ENCODE measurements at regions not wholly inside any gene's neighbourhood (a gene's known extent, or its start where the extent isn't known, plus 50 kb on each side); places are given as distances from the start of the nearest gene placed in this dataset.
"Not testable (repeated sequence)": the region's sequence is repeated elsewhere in the genome, so short reads cannot be mapped to it uniquely, and the experiment has no call there.

- not testable (repeated sequence) for H3K27me3 ChIP-seq (ENCODE audit: control insufficient read depth, insufficient read depth, low read length); H3K4me2 ChIP-seq (ENCODE audit: extremely low read depth, insufficient read depth, low read length)
These were observed 252.4 kb downstream of the SPATA31A6 start for GRCh38 chr9:42435715-42436342.

GRCh38 chr9:42437057-42437759 lies 253.7 kb downstream of the SPATA31A6 start:
- H3K4me1 ChIP-seq (ENCODE audit: control insufficient read depth, extremely low read depth, insufficient read depth, low read length); H3K27ac ChIP-seq (ENCODE audit: insufficient read depth, low read length); H3K4me3 ChIP-seq (replicated peaks in 1 of 4; ENCODE audit: control extremely low read depth in 1 of 4, insufficient read depth in 1 of 4, low read depth in 3 of 4, low read length in 4 of 4); H3K79me2 ChIP-seq (ENCODE audit: control insufficient read depth, insufficient read depth, low read length); H4K20me1 ChIP-seq (ENCODE audit: control insufficient read depth, extremely low read depth, insufficient read depth, low read length); H3K9ac ChIP-seq (ENCODE audit: insufficient read depth, low read length); H3K9me3 ChIP-seq (ENCODE audit: control insufficient read depth, insufficient read depth, low read depth, low read length); DNase-seq (ENCODE audit: low read depth in 2 of 2); H3K27me3 ChIP-seq (ENCODE audit: control insufficient read depth, insufficient read depth, low read length); H3K36me3 ChIP-seq (ENCODE audit: control insufficient read depth, insufficient read depth, low read length); H3K4me2 ChIP-seq (ENCODE audit: extremely low read depth, insufficient read depth, low read length); H2AFZ ChIP-seq (ENCODE audit: low read length): not testable (repeated sequence)

More at GRCh38 chr9:42435715-42436342, 252.4 kb downstream of the SPATA31A6 start:
- not testable (repeated sequence) for H2AFZ ChIP-seq (ENCODE audit: low read length); H3K4me3 ChIP-seq (replicated peaks in 1 of 4; ENCODE audit: control extremely low read depth in 1 of 4, insufficient read depth in 1 of 4, low read depth in 3 of 4, low read length in 4 of 4); H3K9ac ChIP-seq (ENCODE audit: insufficient read depth, low read length); H3K79me2 ChIP-seq (ENCODE audit: control insufficient read depth, insufficient read depth, low read length); DNase-seq (ENCODE audit: low read depth in 2 of 2); H4K20me1 ChIP-seq (ENCODE audit: control insufficient read depth, extremely low read depth, insufficient read depth, low read length); H3K4me1 ChIP-seq (ENCODE audit: control insufficient read depth, extremely low read depth, insufficient read depth, low read length); H3K9me3 ChIP-seq (ENCODE audit: control insufficient read depth, insufficient read depth, low read depth, low read length); H3K27ac ChIP-seq (ENCODE audit: insufficient read depth, low read length); H3K36me3 ChIP-seq (ENCODE audit: control insufficient read depth, insufficient read depth, low read length)

GRCh38 chr9:42442680-42443079 lies 259.2 kb downstream of the SPATA31A6 start:
- not testable (repeated sequence) for H3K9me3 ChIP-seq (ENCODE audit: control insufficient read depth, insufficient read depth, low read depth, low read length); H3K9ac ChIP-seq (ENCODE audit: insufficient read depth, low read length); H3K79me2 ChIP-seq (ENCODE audit: control insufficient read depth, insufficient read depth, low read length); H3K4me1 ChIP-seq (ENCODE audit: control insufficient read depth, extremely low read depth, insufficient read depth, low read length); H3K27ac ChIP-seq (ENCODE audit: insufficient read depth, low read length); H3K36me3 ChIP-seq (ENCODE audit: control insufficient read depth, insufficient read depth, low read length); H4K20me1 ChIP-seq (ENCODE audit: control insufficient read depth, extremely low read depth, insufficient read depth, low read length); H3K4me3 ChIP-seq (replicated peaks in 1 of 4; ENCODE audit: control extremely low read depth in 1 of 4, insufficient read depth in 1 of 4, low read depth in 3 of 4, low read length in 4 of 4); DNase-seq (ENCODE audit: low read depth in 2 of 2); H2AFZ ChIP-seq (ENCODE audit: low read length); H3K27me3 ChIP-seq (ENCODE audit: control insufficient read depth, insufficient read depth, low read length); H3K4me2 ChIP-seq (ENCODE audit: extremely low read depth, insufficient read depth, low read length)

GRCh38 chr9:42443414-42443813 lies 260.0 kb downstream of the SPATA31A6 start:
- not testable (repeated sequence) for H3K4me1 ChIP-seq (ENCODE audit: control insufficient read depth, extremely low read depth, insufficient read depth, low read length); H3K27ac ChIP-seq (ENCODE audit: insufficient read depth, low read length); H3K4me2 ChIP-seq (ENCODE audit: extremely low read depth, insufficient read depth, low read length); DNase-seq (ENCODE audit: low read depth in 2 of 2); H3K9ac ChIP-seq (ENCODE audit: insufficient read depth, low read length); H2AFZ ChIP-seq (ENCODE audit: low read length); H3K27me3 ChIP-seq (ENCODE audit: control insufficient read depth, insufficient read depth, low read length); H3K4me3 ChIP-seq (replicated peaks in 1 of 4; ENCODE audit: control extremely low read depth in 1 of 4, insufficient read depth in 1 of 4, low read depth in 3 of 4, low read length in 4 of 4); H3K36me3 ChIP-seq (ENCODE audit: control insufficient read depth, insufficient read depth, low read length); H3K79me2 ChIP-seq (ENCODE audit: control insufficient read depth, insufficient read depth, low read length); H4K20me1 ChIP-seq (ENCODE audit: control insufficient read depth, extremely low read depth, insufficient read depth, low read length); H3K9me3 ChIP-seq (ENCODE audit: control insufficient read depth, insufficient read depth, low read depth, low read length)

GRCh38 chr9:42461436-42461835 lies 278.0 kb downstream of the SPATA31A6 start:
- not testable (repeated sequence) for H3K79me2 ChIP-seq (ENCODE audit: control insufficient read depth, insufficient read depth, low read length); H3K36me3 ChIP-seq (ENCODE audit: control insufficient read depth, insufficient read depth, low read length); H3K27ac ChIP-seq (ENCODE audit: insufficient read depth, low read length); H3K27me3 ChIP-seq (ENCODE audit: control insufficient read depth, insufficient read depth, low read length); H4K20me1 ChIP-seq (ENCODE audit: control insufficient read depth, extremely low read depth, insufficient read depth, low read length); H3K4me2 ChIP-seq (ENCODE audit: extremely low read depth, insufficient read depth, low read length); H3K9me3 ChIP-seq (ENCODE audit: control insufficient read depth, insufficient read depth, low read depth, low read length); H3K4me1 ChIP-seq (ENCODE audit: control insufficient read depth, extremely low read depth, insufficient read depth, low read length); DNase-seq (ENCODE audit: low read depth in 2 of 2); H2AFZ ChIP-seq (ENCODE audit: low read length); H3K9ac ChIP-seq (ENCODE audit: insufficient read depth, low read length); H3K4me3 ChIP-seq (replicated peaks in 1 of 4; ENCODE audit: control extremely low read depth in 1 of 4, insufficient read depth in 1 of 4, low read depth in 3 of 4, low read length in 4 of 4)

- H3K9me3 ChIP-seq (ENCODE audit: control insufficient read depth, insufficient read depth, low read depth, low read length); DNase-seq (ENCODE audit: low read depth in 2 of 2); H3K9ac ChIP-seq (ENCODE audit: insufficient read depth, low read length); H3K36me3 ChIP-seq (ENCODE audit: control insufficient read depth, insufficient read depth, low read length); H3K27ac ChIP-seq (ENCODE audit: insufficient read depth, low read length); H3K27me3 ChIP-seq (ENCODE audit: control insufficient read depth, insufficient read depth, low read length); H3K4me1 ChIP-seq (ENCODE audit: control insufficient read depth, extremely low read depth, insufficient read depth, low read length); H4K20me1 ChIP-seq (ENCODE audit: control insufficient read depth, extremely low read depth, insufficient read depth, low read length); H3K79me2 ChIP-seq (ENCODE audit: control insufficient read depth, insufficient read depth, low read length); H2AFZ ChIP-seq (ENCODE audit: low read length); H3K4me2 ChIP-seq (ENCODE audit: extremely low read depth, insufficient read depth, low read length); H3K4me3 ChIP-seq (replicated peaks in 1 of 4; ENCODE audit: control extremely low read depth in 1 of 4, insufficient read depth in 1 of 4, low read depth in 3 of 4, low read length in 4 of 4): not testable (repeated sequence)
These were observed 278.4 kb downstream of the SPATA31A6 start for GRCh38 chr9:42461863-42462262.

GRCh38 chr9:42463981-42464380 lies 280.5 kb downstream of the SPATA31A6 start:
- H3K79me2 ChIP-seq (ENCODE audit: control insufficient read depth, insufficient read depth, low read length); H3K4me2 ChIP-seq (ENCODE audit: extremely low read depth, insufficient read depth, low read length); DNase-seq (ENCODE audit: low read depth in 2 of 2); H3K9me3 ChIP-seq (ENCODE audit: control insufficient read depth, insufficient read depth, low read depth, low read length); H3K36me3 ChIP-seq (ENCODE audit: control insufficient read depth, insufficient read depth, low read length); H3K4me3 ChIP-seq (replicated peaks in 1 of 4; ENCODE audit: control extremely low read depth in 1 of 4, insufficient read depth in 1 of 4, low read depth in 3 of 4, low read length in 4 of 4); H2AFZ ChIP-seq (ENCODE audit: low read length); H3K9ac ChIP-seq (ENCODE audit: insufficient read depth, low read length); H4K20me1 ChIP-seq (ENCODE audit: control insufficient read depth, extremely low read depth, insufficient read depth, low read length); H3K4me1 ChIP-seq (ENCODE audit: control insufficient read depth, extremely low read depth, insufficient read depth, low read length); H3K27ac ChIP-seq (ENCODE audit: insufficient read depth, low read length); H3K27me3 ChIP-seq (ENCODE audit: control insufficient read depth, insufficient read depth, low read length): not testable (repeated sequence)

All from fibroblast of lung (primary cell).